ENCODE measurements at regions not wholly inside any gene's neighbourhood (a gene's known extent, or its start where the extent isn't known, plus 50 kb on each side); places are given as distances from the start of the nearest gene placed in this dataset.

- Histone ChIP-seq H2BK20ac (ENCODE audit: low read depth, low read length) (peak overlapping the region; percentile 16; the same call in 1 of the 2 replicates), H2AK5ac (ENCODE audit: low read depth, low read length) (peak overlapping the region; percentile 57), H2BK5ac (ENCODE audit: low read depth, low read length, poor library complexity, severe bottlenecking) (no peak overlapping the region), H2BK15ac (ENCODE audit: low read depth, low read length) (peak overlapping the region; percentile 30; the same call in 1 of the 3 replicates), H4K91ac (ENCODE audit: insufficient read depth, low read depth, low read length) (0 out of 2 replicates have a peak overlapping the region, but pooled peaks have one; percentile 2), H3K4ac (ENCODE audit: low read depth, low read length) (peak overlapping the region; percentile 63), H3K14ac (replicated peaks; ENCODE audit: low read depth, low read length) (peak overlapping the region; percentile 5; the same call in 1 of the 2 replicates), H3K79me1 (ENCODE audit: low read depth in 1 of 2, low read length in 2 of 2) (peaks cover 0 to 4% of the 10 kb centered on the region in 2 experiments; a peak in 1 of 4 replicates), H3K27ac (ENCODE audit: insufficient read depth, low read length) (no peak overlapping the region), H3K9ac (ENCODE audit: low read depth, low read length) (no peak overlapping the region), H3K27me3 (ENCODE audit: control insufficient read depth, insufficient read depth, low read length) (no peaks in the 10 kb centered on the region), H2BK120ac (ENCODE audit: low read depth, low read length) (peak overlapping the region; percentile 20; the same call in 1 of the 2 replicates), H4K8ac (ENCODE audit: low read depth in 2 of 2, low read length in 2 of 2) (no peak overlapping the region; a peak in 1 of 4 replicates), H3K23ac (ENCODE audit: low read depth, low read length) (no peak overlapping the region), H3K9me3 (ENCODE audit: control insufficient read depth, insufficient read depth, low read length) (no peaks in the 10 kb centered on the region), H3K56ac (ENCODE audit: extremely low read depth, insufficient read depth, low read length) (no peak overlapping the region; the same call in 1 of the 2 replicates), H3K18ac (ENCODE audit: low read depth, low read length) (peak overlapping the region; percentile 50; the same call in 1 of the 2 replicates), H3K4me1 (ENCODE audit: control insufficient read depth, insufficient read depth, low read length) (peaks cover 15% of the 10 kb centered on the region), H4K20me1 (ENCODE audit: insufficient read depth, low read length) (no peaks in the 10 kb centered on the region), H3K4me3 (ENCODE audit: insufficient read depth, low read depth, low read length) (no peak overlapping the region), H2AK9ac (replicated peaks; ENCODE audit: low read depth, low read length, poor library complexity) (no peak overlapping the region), H3K9me1 (ENCODE audit: insufficient read depth, low read length) (peaks cover 11% of the 10 kb centered on the region), H4K5ac (ENCODE audit: low read depth, low read length) (no peak overlapping the region), H3K4me2 (ENCODE audit: low read depth, low read length) (no peak overlapping the region), H3K36me3 (ENCODE audit: control insufficient read depth, insufficient read depth, low read length) (no peaks in the 10 kb centered on the region), H2AFZ (replicated peaks; ENCODE audit: low read length, poor library complexity) (peak overlapping the region; percentile 37)
- dilution Hi-C loops (cut with HindIII; ENCODE audit: low sequenced_read_pairs, unreplicated experiment) (no loop called here), intact Hi-C loops (cut with micrococcal nuclease) (no loop called here), in situ Hi-C loops (cut with MboI; ENCODE audit: low sequenced_read_pairs) (no loop called here)
- ChIA-PET CTCF (interaction anchor here (0.9 to 1.2 kb wide), 2 partner anchors 8 to 219 kb away, joined by 3 read pairs; no protein-coding TSS in a partner anchor), POLR2A (ENCODE audit: unreplicated experiment) (no interaction called here)
- WGBS, 2 experiments (ENCODE audit: extremely low coverage in 2 of 2, insufficient read length in 1 of 2): no CpG with 5 or more reads among the region's 6 CpGs
- BruUV-seq (replicated peaks): no TSS peak
- DNase-seq (no peak), ATAC-seq (ENCODE audit: low read depth) (no peak)
- no peak for TF ChIP-seq POLR2A (IDR thresholded peaks at IDR 0.05; ENCODE audit: low read depth, low read length)
- no peak for TF ChIP-seq MXI1 (IDR thresholded peaks at IDR 0.05; ENCODE audit: borderline replicate concordance, low read depth, low read length)
- TF ChIP-seq MAFK (IDR thresholded peaks at IDR 0.05; ENCODE audit: low read depth, low read length): no peak
- TF ChIP-seq CEBPB (IDR thresholded peaks at IDR 0.05; ENCODE audit: low read depth, low read length): no peak
- TF ChIP-seq USF2 (IDR thresholded peaks at IDR 0.05; ENCODE audit: low read depth, low read length): no peak
- TF ChIP-seq CTCF (conservative IDR thresholded peaks at IDR 0.05; ENCODE audit: low read depth, low read length): peak; percentile 38; the same call in 1 of the 2 replicates
- TF ChIP-seq RAD21 (IDR thresholded peaks at IDR 0.05; ENCODE audit: low read length): peak; percentile 35; the same call in 1 of the 2 replicates
- no peak for TF ChIP-seq RFX5 (IDR thresholded peaks at IDR 0.05; ENCODE audit: low read depth, low read length)
- TF ChIP-seq SMC3 (IDR thresholded peaks at IDR 0.05; ENCODE audit: low read depth, low read length): no peak
- TF ChIP-seq RCOR1 (IDR thresholded peaks at IDR 0.05; ENCODE audit: insufficient replicate concordance, low read length): no peak
- no peak for TF ChIP-seq FOS (IDR thresholded peaks at IDR 0.05; ENCODE audit: low read depth, low read length)
- no peak for TF ChIP-seq BHLHE40 (IDR thresholded peaks at IDR 0.05; ENCODE audit: low read depth, low read length)
- no peak for TF ChIP-seq NFE2L2 (IDR thresholded peaks at IDR 0.05; ENCODE audit: low read depth, low read length)
- no peak for TF ChIP-seq ELK1 (IDR thresholded peaks at IDR 0.05; ENCODE audit: borderline replicate concordance, low read depth, low read length)
Measured at GRCh38 chr2:207230261-207231105, 64.7 kb upstream of the KLF7 start.

Measured in IMR-90 (cell line).